ENCODE measurements at regions not wholly inside any gene's neighbourhood (a gene's known extent, or its start where the extent isn't known, plus 50 kb on each side); places are given as distances from the start of the nearest gene placed in this dataset.

- Histone ChIP-seq H3K27me3 (ENCODE audit: insufficient read depth, low read length) (no peaks in the 10 kb centered on the region), H3K4me3 (ENCODE audit: low read depth, low read length, poor library complexity, severe bottlenecking) (no peak overlapping the region), H3K79me2 (ENCODE audit: insufficient read depth, low read length) (no peaks in the 10 kb centered on the region), H3K9ac (ENCODE audit: low read length) (no peak overlapping the region), H3K27ac (ENCODE audit: low read depth, low read length, poor library complexity, severe bottlenecking) (no peak overlapping the region), H3K9me2 (ENCODE audit: low read depth, low read length) (no peaks in the 10 kb centered on the region), H4K20me1 (ENCODE audit: insufficient read depth, low read length) (no peaks in the 10 kb centered on the region), H3K9me3 (ENCODE audit: low read length) (no peaks in the 10 kb centered on the region), H3K36me3 (ENCODE audit: insufficient read depth, low read length) (no peaks in the 10 kb centered on the region), H3F3A (ENCODE audit: insufficient read depth, low read length) (no peaks in the 10 kb centered on the region), H2AFZ (ENCODE audit: low read length) (no peak overlapping the region), H3K4me1 (ENCODE audit: insufficient read depth, low read length, severe bottlenecking) (no peaks in the 10 kb centered on the region), H3K4me2 (ENCODE audit: low read length) (no peak overlapping the region)
- TF ChIP-seq EZH2 (IDR thresholded peaks at IDR 0.05; ENCODE audit: borderline replicate concordance, low read length) (no peak), CTCF (IDR thresholded peaks at IDR 0.05; ENCODE audit: low read length) (no peak)
Observed at GRCh38 chr4:128579154-128579853, 230.2 kb upstream of the JADE1 start.

GRCh38 chr4:128574706-128575105, 234.8 kb upstream of the JADE1 start:
- Histone ChIP-seq H2AFZ (ENCODE audit: low read length) (no peak overlapping the region), H3K27ac (ENCODE audit: low read depth, low read length, poor library complexity, severe bottlenecking) (no peak overlapping the region), H4K20me1 (ENCODE audit: insufficient read depth, low read length) (no peaks in the 10 kb centered on the region), H3K36me3 (ENCODE audit: insufficient read depth, low read length) (no peaks in the 10 kb centered on the region), H3K4me1 (ENCODE audit: insufficient read depth, low read length, severe bottlenecking) (no peaks in the 10 kb centered on the region), H3K4me3 (ENCODE audit: low read depth, low read length, poor library complexity, severe bottlenecking) (no peak overlapping the region), H3K9me2 (ENCODE audit: low read depth, low read length) (no peaks in the 10 kb centered on the region), H3K9ac (ENCODE audit: low read length) (no peak overlapping the region), H3K79me2 (ENCODE audit: insufficient read depth, low read length) (no peaks in the 10 kb centered on the region), H3F3A (ENCODE audit: insufficient read depth, low read length) (no peaks in the 10 kb centered on the region), H3K4me2 (ENCODE audit: low read length) (no peak overlapping the region), H3K9me3 (ENCODE audit: low read length) (no peaks in the 10 kb centered on the region), H3K27me3 (ENCODE audit: insufficient read depth, low read length) (no peaks in the 10 kb centered on the region)
- TF ChIP-seq CTCF (IDR thresholded peaks at IDR 0.05; ENCODE audit: low read length), result peak; percentile 79
- TF ChIP-seq EZH2 (IDR thresholded peaks at IDR 0.05; ENCODE audit: borderline replicate concordance, low read length), result no peak

GRCh38 chr4:128573781-128574508, 235.6 kb upstream of the JADE1 start:
- Histone ChIP-seq H3K9me2 (ENCODE audit: low read depth, low read length) (no peaks in the 10 kb centered on the region), H3K9me3 (ENCODE audit: low read length) (no peaks in the 10 kb centered on the region), H4K20me1 (ENCODE audit: insufficient read depth, low read length) (no peaks in the 10 kb centered on the region), H3K9ac (ENCODE audit: low read length) (no peak overlapping the region), H3K27me3 (ENCODE audit: insufficient read depth, low read length) (no peaks in the 10 kb centered on the region), H3K79me2 (ENCODE audit: insufficient read depth, low read length) (no peaks in the 10 kb centered on the region), H3K36me3 (ENCODE audit: insufficient read depth, low read length) (no peaks in the 10 kb centered on the region), H2AFZ (ENCODE audit: low read length) (no peak overlapping the region), H3F3A (ENCODE audit: insufficient read depth, low read length) (no peaks in the 10 kb centered on the region), H3K4me1 (ENCODE audit: insufficient read depth, low read length, severe bottlenecking) (no peaks in the 10 kb centered on the region), H3K4me3 (ENCODE audit: low read depth, low read length, poor library complexity, severe bottlenecking) (no peak overlapping the region), H3K27ac (ENCODE audit: low read depth, low read length, poor library complexity, severe bottlenecking) (no peak overlapping the region), H3K4me2 (ENCODE audit: low read length) (no peak overlapping the region)
- TF ChIP-seq EZH2 (IDR thresholded peaks at IDR 0.05; ENCODE audit: borderline replicate concordance, low read length), result no peak
- TF ChIP-seq CTCF (IDR thresholded peaks at IDR 0.05; ENCODE audit: low read length), result no peak
